ENCODE measurements at regions not wholly inside any gene's neighbourhood (a gene's known extent, or its start where the extent isn't known, plus 50 kb on each side); places are given as distances from the start of the nearest gene placed in this dataset.

DNA sequence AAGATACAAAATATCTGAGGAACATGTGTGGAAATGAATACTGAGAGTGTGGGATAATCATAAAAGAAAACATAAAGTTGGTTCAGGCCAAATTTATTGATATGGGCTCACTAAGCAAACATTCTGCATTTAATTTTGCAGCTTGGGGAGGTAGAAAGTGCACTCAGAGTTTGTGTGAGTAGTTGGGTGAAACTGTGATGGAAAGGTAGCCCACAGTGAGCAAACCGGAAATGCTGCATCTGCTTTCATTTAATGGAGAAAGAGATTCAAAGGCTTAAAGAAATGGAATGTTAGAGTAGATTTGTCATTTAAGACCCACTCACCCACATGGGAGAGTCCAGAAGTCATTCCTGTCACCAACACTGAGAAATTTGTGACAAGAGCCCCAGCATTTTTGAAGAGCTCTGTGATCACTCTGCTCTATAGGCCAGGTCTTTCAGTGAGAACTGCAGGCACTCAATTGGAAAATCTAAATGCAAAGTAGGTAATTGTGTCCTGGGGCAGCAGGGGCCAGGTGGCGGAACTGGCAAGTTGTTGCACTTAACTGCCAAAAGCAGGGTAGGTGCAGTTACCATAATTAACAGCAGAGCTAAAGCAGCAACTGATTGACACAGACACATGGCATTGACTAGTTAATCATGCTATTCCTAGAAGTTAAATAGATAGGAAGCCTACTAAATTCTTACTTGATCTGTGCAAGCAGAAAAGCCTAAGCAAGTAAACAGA lies 1228.3 kb upstream of the PCDH20 start:
- no peaks in the 10 kb centered on the region for H3K79me1 ChIP-seq (ENCODE audit: low read length)
- H3K18ac ChIP-seq (ENCODE audit: low read length) = no peak overlapping the region
- no peak overlapping the region for H2BK120ac ChIP-seq (ENCODE audit: insufficient read depth, low read length, poor library complexity)
- no peak overlapping the region for H4K91ac ChIP-seq (ENCODE audit: low read depth, low read length)
- no CpG with 5 or more reads among the region's 2 CpGs for WGBS (ENCODE audit: extremely low coverage, insufficient coverage, insufficient read length)
- H3K4ac ChIP-seq (ENCODE audit: low read depth, low read length) = no peak overlapping the region
- no peak overlapping the region for H3K4me2 ChIP-seq (ENCODE audit: low read length)
- no peaks in the 10 kb centered on the region for H3K4me1 ChIP-seq (ENCODE audit: control insufficient read depth in 1 of 2, insufficient read depth in 2 of 2, low read length in 2 of 2)
- no peak overlapping the region for H3K23ac ChIP-seq (ENCODE audit: low read length)
- H3K9ac ChIP-seq (ENCODE audit: low read length) = no peak overlapping the region
- H2AK5ac ChIP-seq (ENCODE audit: low read length) = no peak overlapping the region
- no peaks in the 10 kb centered on the region for H3K36me3 ChIP-seq (ENCODE audit: control insufficient read depth in 1 of 2, insufficient read depth in 2 of 2, low read length in 2 of 2)
- H2BK5ac ChIP-seq (ENCODE audit: low read depth, low read length, poor library complexity) = no peak overlapping the region
- no peaks in the 10 kb centered on the region for H3K9me3 ChIP-seq (ENCODE audit: insufficient read depth, low read depth, low read length)
- no peak overlapping the region for H2BK12ac ChIP-seq (ENCODE audit: low read length)
- no peak for DNase-seq
- no peak overlapping the region for H4K12ac ChIP-seq (ENCODE audit: low read depth, low read length)
- no peak overlapping the region for H3K14ac ChIP-seq (ENCODE audit: low read length)
- no peaks in the 10 kb centered on the region for H3K79me2 ChIP-seq (ENCODE audit: control insufficient read depth, insufficient read depth, low read length, poor library complexity)
- H3K27me3 ChIP-seq (ENCODE audit: insufficient read depth, low read length) = no peaks in the 10 kb centered on the region
- H3K4me3 ChIP-seq (ENCODE audit: low read depth, low read length) = no peak overlapping the region
- no peak overlapping the region for H3K27ac ChIP-seq (ENCODE audit: low read depth, low read length)
- no peak overlapping the region for H4K8ac ChIP-seq (ENCODE audit: low read depth, low read length)
- H2AFZ ChIP-seq (ENCODE audit: insufficient read depth, low read length, poor library complexity) = no peak overlapping the region

DNA sequence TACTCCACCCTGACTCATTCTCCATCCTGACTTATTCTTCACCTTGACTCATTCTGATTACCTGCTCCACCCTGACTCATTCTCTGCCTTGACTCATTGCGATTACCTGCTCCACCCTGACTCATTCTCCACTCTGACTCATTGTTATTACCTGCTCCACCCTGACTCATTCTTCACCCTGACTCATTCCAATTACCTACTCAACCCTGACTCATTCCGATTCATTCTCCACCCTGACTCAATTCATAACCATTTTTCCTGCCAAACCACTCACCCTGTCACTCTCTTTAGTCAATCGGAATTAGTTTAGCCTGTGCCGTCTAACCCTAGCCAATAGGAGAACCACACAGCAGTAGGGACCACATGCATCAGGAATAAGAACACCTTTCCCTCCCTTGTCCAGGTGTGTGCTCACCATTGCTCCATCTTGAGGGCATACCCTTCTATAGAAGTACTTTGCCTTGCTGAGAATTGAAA lies 1227.4 kb upstream of the PCDH20 start:
- DNase-seq = peak; percentile 63 to 90

DNA sequence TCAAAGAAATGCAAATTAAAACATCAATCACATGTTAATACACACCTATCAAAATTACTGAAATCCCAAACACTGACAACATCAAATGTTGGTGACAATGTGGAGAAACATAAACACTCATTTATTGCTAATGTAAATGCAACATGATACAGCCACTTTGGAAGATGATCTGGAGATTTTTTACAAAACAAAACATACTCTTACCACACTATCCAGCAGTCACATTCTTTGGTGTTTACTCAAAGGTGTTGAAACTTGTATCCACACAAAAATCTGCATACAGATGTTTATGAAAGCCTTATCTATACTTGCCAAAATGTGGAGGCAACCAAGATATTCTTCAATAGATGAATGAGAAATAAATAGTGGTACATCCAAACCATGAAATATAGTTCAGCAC lies 1219.5 kb upstream of the PCDH20 start:
- Histone ChIP-seq H3K23ac (ENCODE audit: low read length) (no peak overlapping the region), H4K8ac (ENCODE audit: low read depth, low read length) (no peak overlapping the region), H3K36me3 (ENCODE audit: control insufficient read depth in 1 of 2, insufficient read depth in 2 of 2, low read length in 2 of 2) (no peaks in the 10 kb centered on the region), H2BK12ac (ENCODE audit: low read length) (no peak overlapping the region), H3K18ac (ENCODE audit: low read length) (no peak overlapping the region), H3K27me3 (ENCODE audit: insufficient read depth, low read length) (no peaks in the 10 kb centered on the region), H3K9me3 (ENCODE audit: insufficient read depth, low read depth, low read length) (no peaks in the 10 kb centered on the region), H3K9ac (ENCODE audit: low read length) (no peak overlapping the region), H4K12ac (ENCODE audit: low read depth, low read length) (no peak overlapping the region), H4K91ac (ENCODE audit: low read depth, low read length) (no peak overlapping the region), H3K14ac (ENCODE audit: low read length) (no peak overlapping the region), H3K4me3 (ENCODE audit: low read depth, low read length) (no peak overlapping the region), H2BK120ac (ENCODE audit: insufficient read depth, low read length, poor library complexity) (no peak overlapping the region), H2AFZ (ENCODE audit: insufficient read depth, low read length, poor library complexity) (no peak overlapping the region), H3K4ac (ENCODE audit: low read depth, low read length) (no peak overlapping the region), H2BK5ac (ENCODE audit: low read depth, low read length, poor library complexity) (no peak overlapping the region), H3K4me1 (ENCODE audit: control insufficient read depth in 1 of 2, insufficient read depth in 2 of 2, low read length in 2 of 2) (no peaks in the 10 kb centered on the region), H3K79me2 (ENCODE audit: control insufficient read depth, insufficient read depth, low read length, poor library complexity) (no peaks in the 10 kb centered on the region), H3K27ac (ENCODE audit: low read depth, low read length) (no peak overlapping the region), H3K4me2 (ENCODE audit: low read length) (no peak overlapping the region), H3K79me1 (ENCODE audit: low read length) (no peaks in the 10 kb centered on the region), H2AK5ac (ENCODE audit: low read length) (no peak overlapping the region)
- DNase-seq = peak in 1 of 2 donors; percentile 74

More for the DNA sequence above, 1227.4 kb upstream of the PCDH20 start:
- no peak overlapping the region for H3K4me3 ChIP-seq (ENCODE audit: low read depth, low read length)
- H3K23ac ChIP-seq (ENCODE audit: low read length) = no peak overlapping the region
- no peaks in the 10 kb centered on the region for H3K79me2 ChIP-seq (ENCODE audit: control insufficient read depth, insufficient read depth, low read length, poor library complexity)
- H3K79me1 ChIP-seq (ENCODE audit: low read length) = no peaks in the 10 kb centered on the region
- H2AFZ ChIP-seq (ENCODE audit: insufficient read depth, low read length, poor library complexity) = no peak overlapping the region
- H3K4me2 ChIP-seq (ENCODE audit: low read length) = no peak overlapping the region
- no peak overlapping the region for H4K12ac ChIP-seq (ENCODE audit: low read depth, low read length)
- H2BK12ac ChIP-seq (ENCODE audit: low read length) = no peak overlapping the region
- H3K4ac ChIP-seq (ENCODE audit: low read depth, low read length) = no peak overlapping the region
- H4K91ac ChIP-seq (ENCODE audit: low read depth, low read length) = no peak overlapping the region
- H3K27ac ChIP-seq (ENCODE audit: low read depth, low read length) = no peak overlapping the region
- no peak overlapping the region for H4K8ac ChIP-seq (ENCODE audit: low read depth, low read length)
- H3K9me3 ChIP-seq (ENCODE audit: insufficient read depth, low read depth, low read length) = no peaks in the 10 kb centered on the region
- WGBS (ENCODE audit: extremely low coverage, insufficient coverage, insufficient read length) = no CpG with 5 or more reads among the region's 4 CpGs
- H2AK5ac ChIP-seq (ENCODE audit: low read length) = no peak overlapping the region
- no peaks in the 10 kb centered on the region for H3K36me3 ChIP-seq (ENCODE audit: control insufficient read depth in 1 of 2, insufficient read depth in 2 of 2, low read length in 2 of 2)
- H3K27me3 ChIP-seq (ENCODE audit: insufficient read depth, low read length) = no peaks in the 10 kb centered on the region
- no peak overlapping the region for H2BK5ac ChIP-seq (ENCODE audit: low read depth, low read length, poor library complexity)
- no peak overlapping the region for H3K9ac ChIP-seq (ENCODE audit: low read length)
- H3K18ac ChIP-seq (ENCODE audit: low read length) = no peak overlapping the region
- no peak overlapping the region for H2BK120ac ChIP-seq (ENCODE audit: insufficient read depth, low read length, poor library complexity)
- no peaks in the 10 kb centered on the region for H3K4me1 ChIP-seq (ENCODE audit: control insufficient read depth in 1 of 2, insufficient read depth in 2 of 2, low read length in 2 of 2)
- H3K14ac ChIP-seq (ENCODE audit: low read length) = no peak overlapping the region

DNA sequence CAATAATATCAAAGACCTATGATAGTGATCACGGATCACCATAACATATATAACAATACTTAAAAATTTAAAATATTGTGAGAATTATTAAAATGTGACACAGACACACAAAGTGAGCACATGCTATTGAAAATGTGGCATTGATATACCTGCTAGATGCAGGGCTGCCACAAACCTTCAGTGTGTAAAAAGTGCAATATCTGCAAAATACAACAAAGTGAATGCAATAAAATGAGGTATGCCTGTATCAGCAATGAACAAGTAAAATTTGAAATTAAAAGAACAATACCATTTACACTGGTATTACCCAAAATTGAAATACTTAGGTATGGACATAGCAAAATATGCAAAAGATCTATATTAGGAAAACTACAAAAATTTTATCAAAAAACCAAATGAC lies 1217.8 kb upstream of the PCDH20 start:
- Histone ChIP-seq H3K18ac (ENCODE audit: low read length) (no peak overlapping the region), H3K4me1 (ENCODE audit: control insufficient read depth in 1 of 2, insufficient read depth in 2 of 2, low read length in 2 of 2) (no peaks in the 10 kb centered on the region), H2AK5ac (ENCODE audit: low read length) (no peak overlapping the region), H3K79me1 (ENCODE audit: low read length) (no peaks in the 10 kb centered on the region), H3K14ac (ENCODE audit: low read length) (no peak overlapping the region), H3K9me3 (ENCODE audit: insufficient read depth, low read depth, low read length) (no peaks in the 10 kb centered on the region), H3K27me3 (ENCODE audit: insufficient read depth, low read length) (no peaks in the 10 kb centered on the region), H3K79me2 (ENCODE audit: control insufficient read depth, insufficient read depth, low read length, poor library complexity) (no peaks in the 10 kb centered on the region), H4K8ac (ENCODE audit: low read depth, low read length) (no peak overlapping the region), H3K9ac (ENCODE audit: low read length) (no peak overlapping the region), H3K23ac (ENCODE audit: low read length) (no peak overlapping the region), H3K4me2 (ENCODE audit: low read length) (no peak overlapping the region), H3K36me3 (ENCODE audit: control insufficient read depth in 1 of 2, insufficient read depth in 2 of 2, low read length in 2 of 2) (no peaks in the 10 kb centered on the region), H2BK5ac (ENCODE audit: low read depth, low read length, poor library complexity) (no peak overlapping the region), H4K91ac (ENCODE audit: low read depth, low read length) (no peak overlapping the region), H2BK12ac (ENCODE audit: low read length) (no peak overlapping the region), H4K12ac (ENCODE audit: low read depth, low read length) (no peak overlapping the region), H3K4ac (ENCODE audit: low read depth, low read length) (no peak overlapping the region), H3K27ac (ENCODE audit: low read depth, low read length) (no peak overlapping the region), H3K4me3 (ENCODE audit: low read depth, low read length) (no peak overlapping the region), H2AFZ (ENCODE audit: insufficient read depth, low read length, poor library complexity) (no peak overlapping the region), H2BK120ac (ENCODE audit: insufficient read depth, low read length, poor library complexity) (no peak overlapping the region)
- no peak for DNase-seq
- WGBS (ENCODE audit: extremely low coverage, insufficient coverage, insufficient read length) = no CpG with 5 or more reads among the region's 1 CpG
